Lower lobe of right lung (tissue), 2 donors: ENCODE measurements at regions not wholly inside any gene's neighbourhood (a gene's known extent, or its start where the extent isn't known, plus 50 kb on each side); places are given as distances from the start of the nearest gene placed in this dataset.

ENCODE experiments used
- ATAC-seq, 2 donors: fragments of 200-7000 bp; cut with Tn5 transposase; one replicate each; pipeline ENCODE4 v1.9.1; 2020 to 2022; ENCODE audit warnings: mild to moderate bottlenecking in 2 of 2, moderate library complexity in 2 of 2
- DNase-seq: peaks from one replicate; pipeline ENCODE4 v3.0.0-alpha.2; 2020
- H3K27ac ChIP-seq: fragments of 200-600 bp; one replicate; pipeline ENCODE4 v1.8.0; 2022
- H3K27me3 ChIP-seq: fragments of 200-600 bp; one replicate; pipeline ENCODE4 v1.8.0; 2022; ENCODE audit warnings: low read depth
- H3K36me3 ChIP-seq: fragments of 200-600 bp; one replicate; pipeline ENCODE4 v1.8.0; 2022; ENCODE audit warnings: mild to moderate bottlenecking
- H3K4me1 ChIP-seq: fragments of 200-600 bp; one replicate; pipeline ENCODE4 v1.8.0; 2022
- H3K4me3 ChIP-seq: fragments of 200-600 bp; one replicate; pipeline ENCODE4 v1.8.0; 2022; ENCODE audit warnings: mild to moderate bottlenecking
- H3K9me3 ChIP-seq: fragments of 200-600 bp; one replicate; pipeline ENCODE4 v1.8.0; 2022
- intact Hi-C: fragments of 100-400 bp; cut with DNase I; formaldehyde crosslinking; loops from one replicate; pipeline ENCODE4 v1.11.0; 2022
- TF ChIP-seq, protein P1 (sequence below): fragments of 200-600 bp; IDR thresholded peaks from one replicate; pipeline ENCODE4 v1.8.0; 2022; ENCODE audit warnings: antibody characterized with exemption, mild to moderate bottlenecking
- donor health status: DM: no; HTN: yes; CAD: no; lungs with severe emphysema.

DNA sequence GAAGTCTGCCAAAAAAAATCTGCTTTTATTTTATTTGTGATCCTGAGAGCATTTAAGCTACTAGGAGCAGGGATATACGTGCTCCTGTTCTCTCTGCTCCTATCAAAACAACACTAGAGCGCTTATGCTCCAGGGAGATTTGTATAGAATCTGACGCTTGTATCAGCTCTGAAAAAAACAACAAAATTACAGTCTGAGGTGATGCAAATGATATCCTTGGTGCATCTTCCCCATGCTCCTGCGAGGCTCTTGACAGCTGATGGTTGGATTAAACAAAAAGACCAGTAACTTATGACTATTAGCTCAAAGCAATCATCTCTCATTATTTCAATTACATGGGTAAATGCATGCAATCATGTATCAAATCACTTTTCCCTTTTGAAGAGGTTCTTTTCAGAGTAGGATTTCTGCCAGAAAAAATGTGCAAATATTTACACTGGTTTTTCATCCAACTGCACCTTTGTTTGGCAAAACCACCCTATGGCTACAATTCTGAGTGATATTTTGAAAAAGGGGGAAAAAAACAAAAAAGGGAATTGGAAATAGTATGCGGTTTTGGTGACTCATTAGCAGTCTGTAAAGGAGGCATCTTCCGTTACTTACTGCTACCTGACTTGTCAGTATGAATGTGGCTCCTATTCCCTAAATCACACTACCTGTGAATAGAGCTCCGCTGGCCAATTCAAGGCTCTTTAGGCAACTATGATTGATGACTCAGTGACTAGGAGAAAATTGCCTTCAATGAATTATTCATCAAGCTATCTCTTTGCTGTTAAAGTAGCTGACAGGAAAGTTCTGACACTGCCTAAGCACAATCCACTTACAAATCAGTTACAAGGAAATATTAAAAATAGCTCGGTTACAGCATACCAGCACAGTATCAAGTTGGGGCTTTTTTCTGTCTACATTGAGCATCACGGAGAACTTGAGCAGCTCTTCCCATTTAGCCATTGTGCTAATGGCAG lies 450.0 kb downstream of the FOXG1 start:
- TF ChIP-seq, protein P1, sequence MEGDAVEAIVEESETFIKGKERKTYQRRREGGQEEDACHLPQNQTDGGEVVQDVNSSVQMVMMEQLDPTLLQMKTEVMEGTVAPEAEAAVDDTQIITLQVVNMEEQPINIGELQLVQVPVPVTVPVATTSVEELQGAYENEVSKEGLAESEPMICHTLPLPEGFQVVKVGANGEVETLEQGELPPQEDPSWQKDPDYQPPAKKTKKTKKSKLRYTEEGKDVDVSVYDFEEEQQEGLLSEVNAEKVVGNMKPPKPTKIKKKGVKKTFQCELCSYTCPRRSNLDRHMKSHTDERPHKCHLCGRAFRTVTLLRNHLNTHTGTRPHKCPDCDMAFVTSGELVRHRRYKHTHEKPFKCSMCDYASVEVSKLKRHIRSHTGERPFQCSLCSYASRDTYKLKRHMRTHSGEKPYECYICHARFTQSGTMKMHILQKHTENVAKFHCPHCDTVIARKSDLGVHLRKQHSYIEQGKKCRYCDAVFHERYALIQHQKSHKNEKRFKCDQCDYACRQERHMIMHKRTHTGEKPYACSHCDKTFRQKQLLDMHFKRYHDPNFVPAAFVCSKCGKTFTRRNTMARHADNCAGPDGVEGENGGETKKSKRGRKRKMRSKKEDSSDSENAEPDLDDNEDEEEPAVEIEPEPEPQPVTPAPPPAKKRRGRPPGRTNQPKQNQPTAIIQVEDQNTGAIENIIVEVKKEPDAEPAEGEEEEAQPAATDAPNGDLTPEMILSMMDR = no peak
- ATAC-seq = peak; percentile 23 to 62
- Histone ChIP-seq H3K36me3 (no peaks in the 10 kb centered on the region), H3K9me3 (no peaks in the 10 kb centered on the region), H3K4me1 (no peaks in the 10 kb centered on the region), H3K4me3 (no peak overlapping the region), H3K27me3 (no peaks in the 10 kb centered on the region), H3K27ac (no peak overlapping the region)
- intact Hi-C loops = no loop called here
- no peak for DNase-seq

DNA sequence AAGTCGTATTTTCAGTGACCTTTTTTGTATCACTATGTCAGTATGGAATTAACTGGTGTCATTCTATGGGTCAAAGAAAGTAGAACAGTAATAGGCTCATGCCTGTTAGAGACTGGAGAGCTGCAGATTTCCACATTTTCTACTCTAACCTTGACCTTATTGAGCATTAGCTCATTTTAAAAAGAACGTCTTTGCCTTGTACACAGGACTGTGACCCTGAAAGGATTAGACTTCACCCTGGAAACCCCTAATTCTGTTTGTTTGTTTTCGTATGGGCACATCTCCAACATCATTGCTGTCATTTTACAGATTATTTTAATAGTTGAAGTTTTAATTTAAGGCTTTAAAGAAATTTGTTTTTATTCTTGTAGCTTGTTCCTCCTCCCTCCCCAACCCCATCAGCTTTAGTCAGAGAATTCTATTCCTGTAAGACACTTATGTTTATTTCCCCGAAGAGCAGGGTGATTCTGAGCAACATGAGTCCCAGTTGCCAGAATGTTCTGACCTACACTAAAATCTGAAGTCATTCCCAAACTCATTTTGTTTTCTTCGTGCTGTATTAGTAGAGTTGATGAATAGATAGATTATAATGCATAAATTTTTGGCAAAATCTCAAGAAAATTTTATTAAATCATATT lies 451.3 kb downstream of the FOXG1 start:
- Histone ChIP-seq H3K27ac (no peak overlapping the region), H3K4me1 (no peaks in the 10 kb centered on the region), H3K27me3 (no peaks in the 10 kb centered on the region), H3K36me3 (no peaks in the 10 kb centered on the region), H3K9me3 (no peaks in the 10 kb centered on the region), H3K4me3 (no peak overlapping the region)
- no peak for DNase-seq
- ATAC-seq = no peak
- intact Hi-C loops = no loop called here
- TF ChIP-seq, protein P1 = no peak

DNA sequence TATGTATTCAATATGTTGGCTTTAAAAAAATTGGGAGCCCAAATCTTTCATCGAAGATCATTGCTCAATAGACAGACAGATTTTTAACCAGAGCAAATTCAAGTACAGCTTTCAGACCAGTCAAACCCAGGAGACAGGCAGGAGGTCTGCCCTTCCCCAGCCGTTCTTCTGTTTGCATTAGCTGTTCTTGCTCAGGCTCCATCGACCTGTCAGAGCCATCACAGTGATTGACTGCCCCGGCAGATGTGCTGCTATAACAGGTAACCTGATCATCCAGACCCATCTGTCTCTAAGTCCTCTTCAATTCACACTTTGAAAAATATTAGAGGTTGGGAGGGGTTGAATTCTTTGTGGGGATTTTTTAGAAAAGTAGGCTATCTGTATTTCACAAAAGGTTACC lies 453.5 kb downstream of the FOXG1 start:
- TF ChIP-seq, protein P1 = no peak
- DNase-seq = no peak
- H3K9me3 ChIP-seq = no peaks in the 10 kb centered on the region
- no peaks in the 10 kb centered on the region for H3K36me3 ChIP-seq
- ATAC-seq = no peak
- H3K27ac ChIP-seq = no peak overlapping the region
- intact Hi-C loops = no loop called here
- H3K4me1 ChIP-seq = no peaks in the 10 kb centered on the region
- H3K27me3 ChIP-seq = no peaks in the 10 kb centered on the region
- no peak overlapping the region for H3K4me3 ChIP-seq

DNA sequence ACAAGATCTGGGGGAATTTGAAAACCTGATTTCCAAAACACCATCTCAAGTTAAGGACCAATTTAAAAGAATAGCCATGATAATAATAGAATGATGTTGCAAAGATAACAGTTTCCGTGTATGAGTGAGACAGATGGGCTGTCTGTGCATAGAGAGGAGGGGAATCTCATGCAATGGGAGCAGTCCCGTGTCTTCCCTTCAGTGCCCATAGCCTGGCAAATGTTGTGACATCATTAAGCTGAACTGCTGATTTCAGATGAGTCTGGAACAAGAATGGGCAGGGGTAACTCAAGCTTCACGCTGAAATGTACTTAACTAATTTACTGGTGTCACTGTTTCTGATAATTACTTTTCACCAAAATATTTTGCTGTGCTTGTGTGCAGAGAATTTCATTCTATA lies 454.0 kb downstream of the FOXG1 start:
- no peak for ATAC-seq
- Histone ChIP-seq H3K9me3 (no peaks in the 10 kb centered on the region), H3K36me3 (no peaks in the 10 kb centered on the region), H3K4me3 (no peak overlapping the region), H3K27ac (no peak overlapping the region), H3K4me1 (no peaks in the 10 kb centered on the region), H3K27me3 (no peaks in the 10 kb centered on the region)
- DNase-seq = no peak
- intact Hi-C loops = no loop called here
- TF ChIP-seq, protein P1 = no peak

DNA sequence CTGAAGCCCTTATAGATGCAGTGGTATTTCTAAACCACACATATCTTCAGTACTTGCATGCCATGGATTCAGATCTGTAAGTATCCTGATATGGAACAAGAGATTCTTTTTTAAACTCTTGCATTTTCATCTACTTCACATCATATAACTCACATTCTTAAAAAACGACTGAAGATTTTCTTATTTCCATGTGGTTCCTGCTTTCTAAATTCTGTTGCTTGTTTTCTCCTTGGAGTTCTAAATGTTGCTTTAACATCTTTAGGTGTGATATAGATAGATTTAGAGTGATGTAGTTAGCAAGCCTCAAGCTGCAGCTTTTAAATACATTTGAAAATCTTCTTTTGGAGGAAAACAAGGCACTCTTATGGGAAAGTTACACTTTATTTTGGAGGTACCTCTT lies 455.4 kb downstream of the FOXG1 start:
- DNase-seq (no peak), ATAC-seq (no peak)
- no peaks in the 10 kb centered on the region for H3K36me3 ChIP-seq
- no peaks in the 10 kb centered on the region for H3K27me3 ChIP-seq
- H3K9me3 ChIP-seq = no peaks in the 10 kb centered on the region
- no peaks in the 10 kb centered on the region for H3K4me1 ChIP-seq
- H3K27ac ChIP-seq = no peak overlapping the region
- H3K4me3 ChIP-seq = no peak overlapping the region
- intact Hi-C loops = no loop called here
- TF ChIP-seq, protein P1 = no peak
